Testis (tissue), 2 donors: ENCODE measurements at regions not wholly inside any gene's neighbourhood (a gene's known extent, or its start where the extent isn't known, plus 50 kb on each side); places are given as distances from the start of the nearest gene placed in this dataset.

ENCODE experiments used
- CTCF ChIP-seq, 3 experiments: fragments of 450-650 bp in 2 of 3; fragments of 200-600 bp in 1 of 3; sonication (generic) in 1 of 3; IDR thresholded peaks; one replicate each; pipeline ENCODE4 v1.5.1; 2016 to 2019; ENCODE audit warnings: antibody characterized with exemption in 3 of 3, mild to moderate bottlenecking in 2 of 3, moderate library complexity in 1 of 3
- POLR2A ChIP-seq: fragments of 450-650 bp; IDR thresholded peaks from one replicate; pipeline ENCODE4 v1.6.1; 2017; ENCODE audit warnings: antibody characterized with exemption, mild to moderate bottlenecking, moderate library complexity

GRCh38 chr1:208500375-208500774 is 256.2 kb upstream of the PLXNA2 start:
- TF ChIP-seq CTCF (IDR thresholded peaks at IDR 0.05): no peak
- no peak for TF ChIP-seq POLR2A
